Fibroblast of mammary gland (primary cell): ENCODE measurements at regions not wholly inside any gene's neighbourhood (a gene's known extent, or its start where the extent isn't known, plus 50 kb on each side); places are given as distances from the start of the nearest gene placed in this dataset.

Experiments used
- DNase-seq: peaks from one replicate; pipeline ENCODE4 v3.0.0-alpha.2; 2010; ENCODE audit warnings: low read depth
- H3K4me3 ChIP-seq: 2 replicates; pipeline ENCODE4 v1.5.1; 2011; ENCODE audit warnings: low read depth, mild to moderate bottlenecking, low read length, moderate library complexity; ENCODE audit not compliant: control insufficient read depth
- CTCF ChIP-seq: conservative IDR thresholded peaks from 2 replicates; pipeline ENCODE4 v1.5.1; 2011; ENCODE audit warnings: low read depth, low read length, inconsistent platforms; ENCODE audit not compliant: control insufficient read depth, insufficient read depth

GRCh38 chr7:106166651-106167342, 54.7 kb upstream of the SYPL1 start:
- H3K4me3 ChIP-seq = no peak overlapping the region
- DNase-seq = peak; percentile 87
- peak; percentile 82 for TF ChIP-seq CTCF

- DNase-seq = peak; percentile 92
- no peak for TF ChIP-seq CTCF
- no peak overlapping the region for H3K4me3 ChIP-seq
These were observed 53.2 kb upstream of the SYPL1 start for GRCh38 chr7:106165337-106165736.

- H3K4me3 ChIP-seq = no peak overlapping the region
- DNase-seq = no peak
- no peak for TF ChIP-seq CTCF
These were observed 51.1 kb upstream of the SYPL1 start for GRCh38 chr7:106163257-106163656.
